ENCODE measurements at regions not wholly inside any gene's neighbourhood (a gene's known extent, or its start where the extent isn't known, plus 50 kb on each side); places are given as distances from the start of the nearest gene placed in this dataset.

DNA sequence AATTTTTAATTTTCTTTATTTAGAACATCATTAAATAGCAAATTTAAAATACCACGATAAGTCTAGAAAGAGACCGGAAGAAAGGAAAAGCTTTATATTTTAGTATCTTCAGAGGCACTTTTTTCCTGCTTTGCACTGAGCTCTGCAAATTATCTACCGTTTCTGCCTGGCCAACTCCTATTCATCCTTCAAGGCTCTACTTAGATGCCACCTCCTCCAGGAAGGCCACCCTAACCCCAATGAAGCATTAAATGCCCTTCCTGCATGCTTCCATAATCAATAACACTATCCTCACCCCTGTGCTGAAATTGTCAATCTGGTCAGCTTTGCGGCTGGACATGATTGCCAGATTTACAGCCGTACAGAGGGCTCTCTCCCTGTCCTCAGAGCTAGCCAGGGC lies 141.8 kb upstream of the CHST15 start:
- no peaks in the 10 kb centered on the region for H3K27me3 ChIP-seq (ENCODE audit: control insufficient read depth in 3 of 3, insufficient read depth in 3 of 3, low read length in 2 of 3)
- H3K9me3 ChIP-seq (ENCODE audit: control insufficient read depth in 4 of 4, insufficient read depth in 3 of 4, low read length in 3 of 4) = peaks cover 0 to 2% (median under 1%) of the 10 kb centered on the region in 4 donors
- no peak overlapping the region for H3K4me3 ChIP-seq
- 96% methylated on average over 5 of the region's 5 CpGs for WGBS, 2 donors
- no peaks in the 10 kb centered on the region for H3K4me1 ChIP-seq (ENCODE audit: control insufficient read depth in 5 of 5, insufficient read depth in 5 of 5, low read length in 5 of 5)
- TF ChIP-seq, protein P1, sequence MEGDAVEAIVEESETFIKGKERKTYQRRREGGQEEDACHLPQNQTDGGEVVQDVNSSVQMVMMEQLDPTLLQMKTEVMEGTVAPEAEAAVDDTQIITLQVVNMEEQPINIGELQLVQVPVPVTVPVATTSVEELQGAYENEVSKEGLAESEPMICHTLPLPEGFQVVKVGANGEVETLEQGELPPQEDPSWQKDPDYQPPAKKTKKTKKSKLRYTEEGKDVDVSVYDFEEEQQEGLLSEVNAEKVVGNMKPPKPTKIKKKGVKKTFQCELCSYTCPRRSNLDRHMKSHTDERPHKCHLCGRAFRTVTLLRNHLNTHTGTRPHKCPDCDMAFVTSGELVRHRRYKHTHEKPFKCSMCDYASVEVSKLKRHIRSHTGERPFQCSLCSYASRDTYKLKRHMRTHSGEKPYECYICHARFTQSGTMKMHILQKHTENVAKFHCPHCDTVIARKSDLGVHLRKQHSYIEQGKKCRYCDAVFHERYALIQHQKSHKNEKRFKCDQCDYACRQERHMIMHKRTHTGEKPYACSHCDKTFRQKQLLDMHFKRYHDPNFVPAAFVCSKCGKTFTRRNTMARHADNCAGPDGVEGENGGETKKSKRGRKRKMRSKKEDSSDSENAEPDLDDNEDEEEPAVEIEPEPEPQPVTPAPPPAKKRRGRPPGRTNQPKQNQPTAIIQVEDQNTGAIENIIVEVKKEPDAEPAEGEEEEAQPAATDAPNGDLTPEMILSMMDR (IDR thresholded peaks at IDR 0.05; ENCODE audit: control extremely low read depth, extremely low read depth) = no peak
- H3K9ac ChIP-seq (ENCODE audit: insufficient read depth in 1 of 2, low read length in 2 of 2) = no peak overlapping the region
- ATAC-seq (ENCODE audit: insufficient read depth, low FRiP score) = no peak
- no peaks in the 10 kb centered on the region for H3K36me3 ChIP-seq (ENCODE audit: control insufficient read depth in 4 of 4, insufficient read depth in 4 of 4, low read length in 4 of 4)
- DNase-seq = no peak
- no peak overlapping the region for H3K27ac ChIP-seq (ENCODE audit: low read depth in 1 of 2, low read length in 1 of 2)

DNA sequence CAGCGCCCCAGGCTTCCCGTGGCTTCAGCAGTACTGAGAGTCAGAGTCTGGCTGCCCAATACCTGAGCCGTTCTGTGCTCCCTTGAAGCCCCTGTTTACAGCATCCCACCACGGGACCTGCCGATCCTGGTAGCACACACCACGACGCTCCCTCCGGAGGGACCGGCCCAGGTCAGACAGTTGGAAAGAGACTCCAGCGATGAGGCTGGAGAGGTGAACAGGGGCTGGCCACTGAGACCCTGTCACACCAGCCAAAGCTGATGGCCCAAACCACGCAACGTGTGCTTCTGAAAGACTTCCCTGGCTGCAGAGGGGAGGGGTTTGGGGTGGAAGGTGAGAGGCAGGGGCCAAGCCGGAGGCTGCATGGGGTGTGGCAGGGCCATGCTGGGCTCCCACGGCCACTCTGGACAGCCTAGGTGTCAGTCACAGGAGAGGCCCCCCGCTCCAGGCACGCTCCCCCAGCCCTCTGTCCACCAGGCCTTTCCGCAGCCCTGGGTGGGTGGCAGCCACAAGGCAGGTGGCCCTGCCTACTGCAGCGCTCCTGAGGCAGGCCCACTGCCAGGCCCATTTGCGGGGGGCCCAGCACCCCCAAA lies 140.2 kb upstream of the CHST15 start:
- no peak overlapping the region for H3K27ac ChIP-seq (ENCODE audit: low read depth in 1 of 2, low read length in 1 of 2)
- H3K9ac ChIP-seq (ENCODE audit: insufficient read depth in 1 of 2, low read length in 2 of 2) = no peak overlapping the region
- H3K27me3 ChIP-seq (ENCODE audit: control insufficient read depth in 3 of 3, insufficient read depth in 3 of 3, low read length in 2 of 3) = no peaks in the 10 kb centered on the region
- peaks cover 0 to 8% (median 2%) of the 10 kb centered on the region in 4 donors for H3K9me3 ChIP-seq (ENCODE audit: control insufficient read depth in 4 of 4, insufficient read depth in 3 of 4, low read length in 3 of 4)
- no peak for ATAC-seq (ENCODE audit: insufficient read depth, low FRiP score)
- TF ChIP-seq, protein P1 (IDR thresholded peaks at IDR 0.05; ENCODE audit: control extremely low read depth, extremely low read depth) = no peak
- no peak overlapping the region for H3K4me3 ChIP-seq
- WGBS, 2 donors = 89 to 90% methylated on average over 19 of the region's 19 CpGs
- no peak for DNase-seq
- no peaks in the 10 kb centered on the region for H3K4me1 ChIP-seq (ENCODE audit: control insufficient read depth in 5 of 5, insufficient read depth in 5 of 5, low read length in 5 of 5)
- no peaks in the 10 kb centered on the region for H3K36me3 ChIP-seq (ENCODE audit: control insufficient read depth in 4 of 4, insufficient read depth in 4 of 4, low read length in 4 of 4)

DNA sequence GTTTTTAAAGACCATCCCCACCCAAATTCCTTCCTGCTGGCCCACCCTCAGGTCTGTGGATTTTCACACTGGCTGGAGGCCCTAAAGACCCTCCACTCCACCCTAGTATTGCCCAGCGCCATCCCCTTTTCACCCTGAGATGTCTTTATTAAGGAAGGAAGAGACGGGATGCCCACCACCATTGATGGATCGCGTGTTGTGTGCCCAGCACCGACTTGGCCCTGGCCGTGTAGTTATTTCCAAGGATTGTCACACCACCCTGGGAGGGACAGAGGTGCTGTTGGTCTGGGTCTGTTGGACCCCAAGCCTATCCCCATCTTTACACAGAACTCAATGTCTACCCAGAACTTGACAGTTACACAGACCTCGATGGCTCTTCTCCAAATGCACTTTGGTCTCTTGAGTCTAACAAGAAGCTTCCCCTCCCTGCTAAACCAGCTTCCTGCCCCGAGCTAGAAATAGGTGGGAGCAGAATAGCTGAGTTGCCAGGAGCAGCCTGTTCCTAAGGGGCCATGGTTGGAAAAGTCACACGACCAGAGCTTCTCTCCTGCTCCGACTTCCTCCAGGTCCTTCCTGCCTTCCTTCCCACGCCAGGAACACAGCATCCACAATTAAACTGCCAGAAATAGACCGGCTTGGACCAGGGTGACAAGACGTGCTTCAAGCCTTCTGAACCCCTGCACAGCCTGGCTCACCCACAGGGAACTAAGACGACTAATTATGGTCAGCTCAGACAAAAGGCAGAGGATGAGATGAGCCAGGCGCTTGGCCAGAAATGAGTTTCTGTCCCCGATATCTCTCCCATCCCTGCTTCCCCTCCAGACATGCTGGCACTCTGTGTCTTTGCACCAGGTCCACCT lies 139.5 kb upstream of the CHST15 start:
- Histone ChIP-seq H3K27ac (ENCODE audit: low read depth in 1 of 2, low read length in 1 of 2) (no peak overlapping the region), H3K4me3 (no peak overlapping the region), H3K9ac (ENCODE audit: insufficient read depth in 1 of 2, low read length in 2 of 2) (no peak overlapping the region), H3K9me3 (ENCODE audit: control insufficient read depth in 4 of 4, insufficient read depth in 3 of 4, low read length in 3 of 4) (peaks cover 0 to 8% (median 2%) of the 10 kb centered on the region in 4 donors), H3K36me3 (ENCODE audit: control insufficient read depth in 4 of 4, insufficient read depth in 4 of 4, low read length in 4 of 4) (no peaks in the 10 kb centered on the region), H3K4me1 (ENCODE audit: control insufficient read depth in 5 of 5, insufficient read depth in 5 of 5, low read length in 5 of 5) (no peaks in the 10 kb centered on the region), H3K27me3 (ENCODE audit: control insufficient read depth in 3 of 3, insufficient read depth in 3 of 3, low read length in 2 of 3) (no peaks in the 10 kb centered on the region)
- TF ChIP-seq, protein P1 (IDR thresholded peaks at IDR 0.05; ENCODE audit: control extremely low read depth, extremely low read depth) = no peak
- DNase-seq = peak in 2 of 3 donors; percentile 11 to 20
- 63 to 64% methylated on average over 16 of the region's 16 CpGs for WGBS, 2 donors
- ATAC-seq (ENCODE audit: insufficient read depth, low FRiP score) = no peak

All from lung (tissue), 11 donors.